ENCODE measurements at regions not wholly inside any gene's neighbourhood (a gene's known extent, or its start where the extent isn't known, plus 50 kb on each side); places are given as distances from the start of the nearest gene placed in this dataset.

DNA sequence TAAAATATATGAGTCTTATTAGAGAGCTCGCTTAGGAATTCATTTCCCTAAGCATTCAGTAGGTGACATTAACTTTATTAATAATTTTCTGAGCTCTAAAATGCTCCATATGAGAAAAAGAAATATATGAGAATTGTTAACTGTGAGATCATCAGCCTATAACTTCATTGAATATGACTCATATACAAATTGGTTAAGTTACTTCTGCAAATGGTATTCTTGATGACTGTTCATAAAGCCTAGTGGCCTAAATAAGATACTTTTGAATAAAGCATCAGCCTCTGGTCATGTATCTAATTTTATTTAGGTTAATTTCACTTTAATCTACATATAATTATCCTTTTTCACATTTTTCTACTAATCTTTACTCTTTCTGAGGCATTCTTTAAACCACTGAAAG lies 710.2 kb upstream of the ACO1 start:
- TF ChIP-seq CTCF (conservative IDR thresholded peaks at IDR 0.05) (no peak), ZFX (IDR thresholded peaks at IDR 0.05) (no peak)

Measured in C4-2B (cell line).